HEK293 (cell line): ENCODE measurements at regions not wholly inside any gene's neighbourhood (a gene's known extent, or its start where the extent isn't known, plus 50 kb on each side); places are given as distances from the start of the nearest gene placed in this dataset.

Source experiments
- BCL11A ChIP-seq: fragments of 450-650 bp; formaldehyde crosslinking; IDR thresholded peaks from 2 replicates; pipeline ENCODE4 v1.5.1; 2016; ENCODE audit warnings: low read depth, missing biosample characterization, missing genetic modification characterization
- CTCF ChIP-seq: fragments of 450-650 bp; formaldehyde crosslinking; IDR thresholded peaks from 2 replicates; pipeline ENCODE4 v1.5.1; 2016; ENCODE audit warnings: missing biosample characterization, missing genetic modification characterization
- KLF17 ChIP-seq: fragments of 450-650 bp; formaldehyde crosslinking; IDR thresholded peaks from 2 replicates; pipeline ENCODE4 v1.5.1; 2016; ENCODE audit warnings: missing biosample characterization, missing genetic modification characterization
- ZNF223 ChIP-seq: fragments of 450-650 bp; formaldehyde crosslinking; IDR thresholded peaks from 2 replicates; pipeline ENCODE4 v1.5.1; 2016; ENCODE audit warnings: missing biosample characterization, missing genetic modification characterization
- ZNF521 ChIP-seq: fragments of 450-650 bp; formaldehyde crosslinking; IDR thresholded peaks from 2 replicates; pipeline ENCODE4 v1.5.1; 2017; ENCODE audit warnings: missing biosample characterization, mild to moderate bottlenecking, missing genetic modification characterization
- ZNF549 ChIP-seq: fragments of 450-650 bp; IDR thresholded peaks from 2 replicates; pipeline ENCODE4 v1.5.1; 2018; ENCODE audit warnings: missing biosample characterization, missing genetic modification characterization, mild to moderate bottlenecking, inconsistent platforms, moderate library complexity
- ZNF626 ChIP-seq: fragments of 450-650 bp; sonication (Bioruptor Pico); formaldehyde crosslinking; IDR thresholded peaks from 2 replicates; pipeline ENCODE4 v1.5.1; 2018; ENCODE audit warnings: missing biosample characterization, missing genetic modification characterization, inconsistent platforms
- ZNF785 ChIP-seq: fragments of 450-650 bp; formaldehyde crosslinking; IDR thresholded peaks from 2 replicates; pipeline ENCODE4 v1.5.1; 2016; ENCODE audit warnings: missing biosample characterization, missing genetic modification characterization
- ZNF791 ChIP-seq: fragments of 450-650 bp; formaldehyde crosslinking; IDR thresholded peaks from 2 replicates; pipeline ENCODE4 v1.5.1; 2016; ENCODE audit warnings: missing biosample characterization, missing genetic modification characterization
- ZSCAN18 ChIP-seq: fragments of 450-650 bp; formaldehyde crosslinking; IDR thresholded peaks from 2 replicates; pipeline ENCODE4 v1.5.1; 2016; ENCODE audit warnings: missing biosample characterization, missing genetic modification characterization
- TF ChIP-seq, protein P1 (sequence below): fragments of 450-650 bp; formaldehyde crosslinking; IDR thresholded peaks from 2 replicates; pipeline ENCODE4 v1.5.1; 2016; ENCODE audit warnings: missing biosample characterization, missing genetic modification characterization

DNA sequence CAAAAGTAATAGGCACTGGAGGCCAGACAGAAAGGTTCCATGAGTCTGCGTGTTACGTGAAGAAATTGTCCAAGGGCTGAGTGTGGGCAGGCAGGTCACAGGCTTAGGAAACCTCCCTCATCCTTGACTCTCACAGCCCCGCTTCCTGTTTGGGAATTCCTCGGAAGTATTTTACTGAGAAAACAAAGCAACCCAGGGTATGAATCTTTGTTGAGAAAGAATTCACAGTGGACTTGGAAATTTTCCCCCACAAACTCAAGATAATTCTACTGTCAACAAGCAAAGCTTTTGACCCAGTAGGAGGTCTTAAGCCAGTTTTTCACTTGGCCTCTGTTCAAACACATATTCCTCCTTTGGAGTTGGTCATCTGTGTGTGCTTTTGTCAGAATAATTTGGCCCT lies 377.1 kb upstream of the TPM1 start:
- TF ChIP-seq, protein P1, sequence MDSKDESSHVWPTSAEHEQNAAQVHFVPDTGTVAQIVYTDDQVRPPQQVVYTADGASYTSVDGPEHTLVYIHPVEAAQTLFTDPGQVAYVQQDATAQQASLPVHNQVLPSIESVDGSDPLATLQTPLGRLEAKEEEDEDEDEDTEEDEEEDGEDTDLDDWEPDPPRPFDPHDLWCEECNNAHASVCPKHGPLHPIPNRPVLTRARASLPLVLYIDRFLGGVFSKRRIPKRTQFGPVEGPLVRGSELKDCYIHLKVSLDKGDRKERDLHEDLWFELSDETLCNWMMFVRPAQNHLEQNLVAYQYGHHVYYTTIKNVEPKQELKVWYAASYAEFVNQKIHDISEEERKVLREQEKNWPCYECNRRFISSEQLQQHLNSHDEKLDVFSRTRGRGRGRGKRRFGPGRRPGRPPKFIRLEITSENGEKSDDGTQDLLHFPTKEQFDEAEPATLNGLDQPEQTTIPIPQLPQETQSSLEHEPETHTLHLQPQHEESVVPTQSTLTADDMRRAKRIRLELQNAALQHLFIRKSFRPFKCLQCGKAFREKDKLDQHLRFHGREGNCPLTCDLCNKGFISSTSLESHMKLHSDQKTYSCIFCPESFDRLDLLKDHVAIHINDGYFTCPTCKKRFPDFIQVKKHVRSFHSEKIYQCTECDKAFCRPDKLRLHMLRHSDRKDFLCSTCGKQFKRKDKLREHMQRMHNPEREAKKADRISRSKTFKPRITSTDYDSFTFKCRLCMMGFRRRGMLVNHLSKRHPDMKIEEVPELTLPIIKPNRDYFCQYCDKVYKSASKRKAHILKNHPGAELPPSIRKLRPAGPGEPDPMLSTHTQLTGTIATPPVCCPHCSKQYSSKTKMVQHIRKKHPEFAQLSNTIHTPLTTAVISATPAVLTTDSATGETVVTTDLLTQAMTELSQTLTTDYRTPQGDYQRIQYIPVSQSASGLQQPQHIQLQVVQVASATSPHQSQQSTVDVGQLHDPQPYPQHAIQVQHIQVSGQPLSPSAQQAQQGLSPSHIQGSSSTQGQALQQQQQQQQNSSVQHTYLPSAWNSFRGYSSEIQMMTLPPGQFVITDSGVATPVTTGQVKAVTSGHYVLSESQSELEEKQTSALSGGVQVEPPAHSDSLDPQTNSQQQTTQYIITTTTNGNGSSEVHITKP (tag by site-specific recombination): no peak
- TF ChIP-seq CTCF (tag by site-specific recombination) (no peak), ZNF791 (tag by site-specific recombination) (no peak), ZNF223 (no peak), ZNF549 (tag by site-specific recombination) (no peak), ZNF626 (tag by site-specific recombination) (no peak), BCL11A (tag by site-specific recombination) (no peak), ZSCAN18 (tag by site-specific recombination) (no peak), ZNF785 (tag by site-specific recombination) (no peak), KLF17 (tag by site-specific recombination) (no peak), ZNF521 (no peak)
